Naive B cell (primary cell): ENCODE measurements at regions not wholly inside any gene's neighbourhood (a gene's known extent, or its start where the extent isn't known, plus 50 kb on each side); places are given as distances from the start of the nearest gene placed in this dataset.
A peak's percentile ranks its signal among the peaks of the same experiment; 100 is the strongest.
"Not testable (repeated sequence)": the region's sequence is repeated elsewhere in the genome, so short reads cannot be mapped to it uniquely, and the experiment has no call there.

ENCODE experiments used
- ATAC-seq, 2 donors: fragments of 150-1000 bp; cut with Tn5 transposase; 2 replicates each; pipeline ENCODE4 v1.10.0; 2021; ENCODE audit warnings: low read depth in 2 of 2, mild to moderate bottlenecking in 2 of 2, moderate library complexity in 2 of 2
- DNase-seq: peaks from one replicate; pipeline ENCODE4 v3.0.0; 2022
- H3K27ac Mint-ChIP-seq, 6 donors: one replicate each; pipeline ENCODE4 v1.8.0; 2020 to 2022; ENCODE audit warnings: mild to moderate bottlenecking in 6 of 6, mixed read lengths in 6 of 6, moderate library complexity in 5 of 6, inconsistent platforms in 2 of 6
- H3K27me3 Mint-ChIP-seq, 3 donors: one replicate each; pipeline ENCODE4 v1.8.0; 2021 to 2022; ENCODE audit warnings: mixed read lengths in 3 of 3, mild to moderate bottlenecking in 1 of 3
- H3K36me3 Mint-ChIP-seq, 2 donors: one replicate each; pipeline ENCODE4 v1.8.0; 2020 to 2022; ENCODE audit warnings: mixed read lengths in 2 of 2, inconsistent platforms in 1 of 2, mild to moderate bottlenecking in 1 of 2
- H3K4me1 Mint-ChIP-seq, 3 donors: one replicate each; pipeline ENCODE4 v1.8.0; 2020 to 2022; ENCODE audit warnings: mixed read lengths in 3 of 3, inconsistent platforms in 1 of 3, mild to moderate bottlenecking in 1 of 3, moderate library complexity in 1 of 3
- H3K4me3 Mint-ChIP-seq, 8 donors: one replicate each; pipeline ENCODE4 v1.8.0; 2020 to 2022; ENCODE audit warnings: mild to moderate bottlenecking in 8 of 8, mixed read lengths in 8 of 8, moderate library complexity in 8 of 8, inconsistent platforms in 2 of 8
- H3K9me3 Mint-ChIP-seq, 7 donors: one replicate each; pipeline ENCODE4 v1.8.0; 2020 to 2022; ENCODE audit warnings: mixed read lengths in 7 of 7, mild to moderate bottlenecking in 5 of 7, inconsistent platforms in 2 of 7, moderate library complexity in 1 of 7

DNA sequence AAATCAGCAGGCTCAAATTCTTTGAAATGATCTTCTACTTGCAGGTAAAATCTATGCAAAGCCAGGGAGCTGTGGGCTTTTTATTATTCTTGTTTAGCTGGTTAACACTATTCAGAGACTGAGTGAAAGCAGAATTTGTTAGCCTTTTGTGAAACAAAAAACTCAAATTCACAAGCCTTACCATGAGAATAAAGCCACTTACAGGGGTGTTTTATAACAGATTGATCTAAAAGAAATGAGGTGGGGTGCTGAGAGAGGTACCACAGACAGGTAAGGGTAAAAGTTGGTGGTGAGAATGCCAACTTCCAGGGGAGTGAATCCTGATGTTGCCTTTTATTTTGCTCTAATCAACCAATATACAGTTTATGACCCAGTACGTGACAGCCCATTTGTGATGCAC, 1585.6 kb downstream of the EFNA5 start:
- H3K27ac Mint-ChIP-seq: no peak overlapping the region

DNA sequence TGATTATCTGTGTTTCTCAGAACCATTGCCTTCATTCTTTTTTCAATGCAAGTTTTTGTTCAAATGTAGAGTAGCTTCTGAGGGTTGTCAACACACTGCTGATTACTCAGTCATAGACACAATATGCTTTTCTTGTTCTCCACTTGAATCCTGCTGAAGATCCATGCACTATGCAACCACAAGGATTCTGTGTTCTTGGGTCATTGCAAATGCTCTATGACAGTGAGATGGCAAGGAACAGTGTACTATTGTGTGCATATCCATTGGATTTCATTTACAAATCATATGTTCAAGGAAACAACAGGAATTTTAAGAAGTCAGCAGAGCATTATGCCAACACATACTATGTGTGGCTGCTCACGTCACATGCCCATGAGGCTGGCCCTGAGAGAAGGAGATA, 1590.2 kb downstream of the EFNA5 start:
- no peaks in the 10 kb centered on the region for H3K27me3 Mint-ChIP-seq
- no peaks in the 10 kb centered on the region for H3K36me3 Mint-ChIP-seq
- no peak overlapping the region for H3K4me3 Mint-ChIP-seq
- no peak for DNase-seq
- H3K27ac Mint-ChIP-seq: peak overlapping the region in 1 of 6 donors; percentile 15
- no peaks in the 10 kb centered on the region for H3K4me1 Mint-ChIP-seq
- H3K9me3 Mint-ChIP-seq: no peaks in the 10 kb centered on the region
- ATAC-seq: no peak

More for the DNA sequence above, 1585.6 kb downstream of the EFNA5 start:
- no peaks in the 10 kb centered on the region for H3K27me3 Mint-ChIP-seq
- H3K4me1 Mint-ChIP-seq: no peaks in the 10 kb centered on the region
- peaks cover 0 to 5% (median 0%) of the 10 kb centered on the region in 7 donors for H3K9me3 Mint-ChIP-seq
- ATAC-seq: no peak
- no peaks in the 10 kb centered on the region for H3K36me3 Mint-ChIP-seq
- no peak for DNase-seq
- no peak overlapping the region for H3K4me3 Mint-ChIP-seq

DNA sequence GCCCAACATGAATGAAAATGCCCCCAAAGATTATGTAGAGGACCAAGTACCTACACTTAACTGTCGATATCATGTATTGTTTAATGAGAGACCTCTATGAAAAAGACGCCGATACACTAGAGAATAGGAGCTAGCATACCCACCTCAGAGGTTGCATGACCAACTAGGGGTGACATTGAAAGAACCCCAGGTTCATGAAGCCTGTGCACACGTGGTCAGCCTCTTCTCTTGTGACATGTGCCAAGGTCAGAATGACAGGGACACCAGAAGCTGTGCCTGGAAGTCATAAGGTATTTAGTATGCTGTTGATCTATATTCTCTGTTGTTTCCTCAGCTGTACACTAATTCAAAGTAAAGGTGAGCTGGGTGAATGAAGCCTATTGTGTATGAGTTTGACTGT, 1594.1 kb downstream of the EFNA5 start:
- Mint-ChIP-seq H3K9me3 (no peaks in the 10 kb centered on the region), H3K27ac (no peak overlapping the region), H3K27me3 (no peaks in the 10 kb centered on the region), H3K4me1 (no peaks in the 10 kb centered on the region), H3K4me3 (no peak overlapping the region), H3K36me3 (no peaks in the 10 kb centered on the region)
- no peak for DNase-seq
- ATAC-seq: no peak

DNA sequence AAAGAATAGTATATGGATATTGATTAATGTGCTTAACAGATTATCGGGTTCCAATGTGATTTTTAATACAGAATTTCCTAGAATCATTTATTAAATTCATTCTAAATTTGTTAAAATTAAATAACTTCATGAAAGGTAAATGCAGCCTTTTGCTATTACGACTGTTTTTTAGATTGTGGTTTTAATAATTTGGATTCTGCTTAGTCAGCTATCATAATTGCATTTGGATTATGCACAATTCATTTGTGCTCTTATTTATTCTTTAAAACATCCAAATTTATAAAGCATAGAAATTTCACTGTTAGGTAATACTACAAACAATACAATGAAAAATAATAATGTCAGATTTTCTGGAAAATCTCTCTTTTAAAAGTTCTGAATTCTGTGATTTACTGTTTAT, 1598.5 kb downstream of the EFNA5 start:
- Mint-ChIP-seq H3K4me3 (no peak overlapping the region), H3K27ac (no peak overlapping the region), H3K4me1 (no peaks in the 10 kb centered on the region), H3K9me3 (peaks cover 0 to 14% (median 4%) of the 10 kb centered on the region in 7 donors), H3K36me3 (no peaks in the 10 kb centered on the region), H3K27me3 (no peaks in the 10 kb centered on the region)
- DNase-seq (no peak), ATAC-seq (no peak)

DNA sequence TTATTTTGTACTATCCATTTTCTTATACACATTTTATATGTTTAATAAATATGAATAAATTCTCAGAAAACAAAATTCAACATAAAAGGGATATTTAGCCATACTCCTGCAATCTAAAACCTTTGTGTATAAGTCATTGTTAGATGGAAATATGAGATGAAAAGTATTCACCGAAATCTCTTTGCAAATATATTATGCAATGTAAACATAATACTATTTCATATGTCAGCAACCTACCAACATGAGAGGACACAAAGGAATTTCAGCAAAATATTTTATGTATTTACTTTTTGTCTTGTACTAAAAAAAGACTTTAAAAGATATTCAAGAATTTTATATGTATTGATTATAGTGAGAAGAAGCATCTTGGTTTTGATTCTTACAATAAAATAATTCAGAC, 1623.4 kb downstream of the EFNA5 start:
- H3K4me3 Mint-ChIP-seq: no peak overlapping the region
- H3K4me1 Mint-ChIP-seq: no peaks in the 10 kb centered on the region
- ATAC-seq: no peak

DNA sequence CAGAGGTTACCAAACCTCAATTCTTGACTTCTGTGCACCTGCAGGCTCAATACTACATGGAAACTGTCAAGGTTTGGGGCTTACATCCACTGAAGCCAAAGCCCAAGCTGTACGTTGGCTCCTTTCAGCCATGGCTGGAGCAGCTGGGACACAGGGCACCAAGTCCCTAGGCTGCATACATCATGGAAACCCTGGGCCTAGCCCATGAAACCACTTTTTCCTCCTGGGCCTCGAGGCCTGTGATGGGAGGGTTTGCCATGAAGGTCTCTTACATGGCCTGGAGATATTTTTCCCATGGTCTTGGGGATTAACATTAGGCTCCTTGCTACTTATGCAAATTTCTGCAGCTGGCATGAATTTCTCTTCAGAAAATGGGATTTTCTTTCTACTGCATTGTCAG, 1638.7 kb downstream of the EFNA5 start:
- H3K27ac Mint-ChIP-seq, H3K4me1 Mint-ChIP-seq, H3K27me3 Mint-ChIP-seq, DNase-seq, H3K36me3 Mint-ChIP-seq, H3K4me3 Mint-ChIP-seq, H3K9me3 Mint-ChIP-seq, ATAC-seq: not testable (repeated sequence)

More for the DNA sequence above, 1623.4 kb downstream of the EFNA5 start:
- no peak for DNase-seq
- Mint-ChIP-seq H3K27me3 (no peaks in the 10 kb centered on the region), H3K27ac (no peak overlapping the region), H3K9me3 (peaks cover 0 to 4% (median 0%) of the 10 kb centered on the region in 7 donors), H3K36me3 (no peaks in the 10 kb centered on the region)

DNA sequence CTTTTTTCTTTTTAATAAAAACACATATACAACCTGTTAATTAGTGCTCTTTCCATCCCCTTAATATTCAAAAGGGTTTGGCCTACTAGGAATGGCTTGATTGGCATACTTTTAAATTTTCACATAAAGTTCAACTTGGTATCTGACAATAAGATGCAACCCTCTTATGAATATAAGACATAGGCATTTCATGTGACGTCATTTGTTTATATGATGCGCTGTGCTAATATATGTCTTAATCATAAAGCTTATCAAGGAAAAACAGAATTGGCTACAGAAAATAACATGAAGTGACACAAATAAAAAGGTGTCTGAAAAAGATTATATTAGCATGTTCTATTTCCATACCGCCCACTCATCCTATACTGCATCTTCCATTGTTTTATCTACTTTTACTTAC, 1642.4 kb downstream of the EFNA5 start:
- Mint-ChIP-seq H3K36me3 (no peaks in the 10 kb centered on the region), H3K27ac (no peak overlapping the region), H3K4me3 (no peak overlapping the region), H3K27me3 (no peaks in the 10 kb centered on the region), H3K4me1 (no peaks in the 10 kb centered on the region), H3K9me3 (peaks cover 0 to 9% (median 5%) of the 10 kb centered on the region in 7 donors)
- DNase-seq (no peak), ATAC-seq (no peak)

DNA sequence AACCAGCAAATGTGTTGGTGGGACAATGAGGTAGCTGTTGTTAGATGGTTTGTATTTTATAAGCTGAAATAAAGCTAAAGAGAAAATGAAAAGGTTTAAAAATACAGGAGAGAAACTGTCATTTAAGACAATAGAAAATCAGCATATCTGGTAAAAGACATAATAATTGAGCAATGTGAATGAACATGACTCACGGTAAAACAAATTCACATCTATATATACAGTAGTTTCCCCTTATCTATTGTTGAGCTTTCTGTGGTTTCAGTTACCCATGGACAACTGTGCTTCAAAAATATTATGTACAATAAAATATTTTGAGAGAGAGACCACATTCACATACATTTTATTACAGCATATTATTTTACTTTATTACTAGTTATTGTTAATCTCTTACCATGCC, 1649.8 kb downstream of the EFNA5 start:
- no peaks in the 10 kb centered on the region for H3K36me3 Mint-ChIP-seq
- no peaks in the 10 kb centered on the region for H3K27me3 Mint-ChIP-seq
- no peaks in the 10 kb centered on the region for H3K4me1 Mint-ChIP-seq
- no peak overlapping the region for H3K27ac Mint-ChIP-seq
- peaks cover 0 to 9% (median 2%) of the 10 kb centered on the region in 7 donors for H3K9me3 Mint-ChIP-seq
- H3K4me3 Mint-ChIP-seq: no peak overlapping the region
- ATAC-seq (no peak), DNase-seq (no peak)

DNA sequence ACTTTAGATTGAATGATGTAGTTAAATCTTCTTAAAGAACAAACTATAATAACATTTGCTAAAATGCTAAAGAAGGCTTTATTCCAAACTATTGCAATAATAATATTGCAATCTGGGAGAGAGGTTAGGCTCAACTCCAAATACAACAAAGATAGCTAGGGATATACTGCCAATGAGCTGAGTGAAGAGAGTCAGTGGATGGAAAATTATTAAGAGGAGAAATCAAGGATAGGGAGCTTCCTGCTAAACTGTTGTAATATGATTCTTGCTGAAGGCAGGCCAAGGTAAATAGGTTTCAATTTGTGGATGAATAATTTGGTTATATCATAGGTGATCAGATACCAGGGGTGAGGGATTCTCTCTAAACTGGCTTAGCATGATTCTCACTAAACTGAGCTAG, 1651.5 kb downstream of the EFNA5 start:
- Mint-ChIP-seq H3K27me3 (no peaks in the 10 kb centered on the region), H3K36me3 (no peaks in the 10 kb centered on the region), H3K4me1 (no peaks in the 10 kb centered on the region), H3K9me3 (peaks cover 0 to 9% (median 2%) of the 10 kb centered on the region in 7 donors), H3K4me3 (no peak overlapping the region), H3K27ac (no peak overlapping the region)
- ATAC-seq (no peak), DNase-seq (no peak)

DNA sequence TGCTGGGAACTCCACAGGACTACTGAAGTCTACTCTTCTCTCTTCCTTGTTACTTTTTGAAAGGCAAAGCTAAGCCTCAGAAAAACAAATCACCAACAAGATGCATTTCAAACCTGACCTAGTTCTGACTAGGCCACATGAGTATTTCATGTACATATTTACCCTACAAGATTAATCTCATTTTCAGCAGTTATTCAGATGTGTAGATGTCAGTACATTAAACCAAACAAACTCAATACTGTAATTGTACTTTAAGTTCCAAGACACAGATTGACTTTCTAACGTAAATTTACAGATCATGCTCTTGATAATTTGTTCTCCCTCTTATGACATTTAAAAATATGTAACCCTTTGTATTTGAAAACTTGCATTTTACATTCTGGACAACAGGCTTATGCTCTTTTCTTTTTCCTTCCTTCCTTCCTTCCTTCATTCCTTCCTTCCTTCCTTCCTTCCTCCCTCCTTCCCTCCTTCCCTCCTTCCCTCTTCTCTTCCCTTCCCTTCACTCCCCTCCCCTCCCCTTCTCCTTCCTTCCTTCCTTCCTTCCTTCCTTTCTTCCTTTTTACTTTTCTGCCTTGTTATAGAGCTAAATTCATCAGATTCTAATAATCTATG, 1653.4 kb downstream of the EFNA5 start:
- no peak for ATAC-seq
- Mint-ChIP-seq H3K9me3 (peaks cover 0 to 9% (median 2%) of the 10 kb centered on the region in 7 donors), H3K27ac (no peak overlapping the region), H3K4me1 (no peaks in the 10 kb centered on the region), H3K4me3 (no peak overlapping the region), H3K27me3 (no peaks in the 10 kb centered on the region), H3K36me3 (no peaks in the 10 kb centered on the region)
- no peak for DNase-seq

DNA sequence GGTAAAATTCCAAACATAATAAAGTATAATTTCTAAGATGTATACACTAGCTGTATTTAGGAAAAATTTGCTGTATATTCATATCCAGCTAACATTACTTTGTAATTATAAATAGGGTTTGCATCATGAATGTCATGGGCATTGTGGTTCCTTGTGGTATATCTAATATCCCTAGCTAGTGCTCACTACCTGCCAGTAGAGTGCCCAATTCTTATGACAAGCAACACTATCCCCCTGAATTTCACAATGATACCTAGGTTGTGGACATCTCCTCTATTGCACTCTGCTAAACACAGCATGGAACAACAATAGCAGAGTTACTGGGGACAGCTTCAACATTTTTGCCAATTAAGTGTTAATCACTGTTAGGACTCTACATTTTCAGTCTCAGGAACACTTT, 1656.5 kb downstream of the EFNA5 start:
- ATAC-seq (no peak), DNase-seq (no peak)
- Mint-ChIP-seq H3K27ac (no peak overlapping the region), H3K9me3 (peaks cover 0 to 7% (median 0%) of the 10 kb centered on the region in 7 donors), H3K36me3 (no peaks in the 10 kb centered on the region), H3K4me3 (no peak overlapping the region), H3K27me3 (no peaks in the 10 kb centered on the region), H3K4me1 (no peaks in the 10 kb centered on the region)

DNA sequence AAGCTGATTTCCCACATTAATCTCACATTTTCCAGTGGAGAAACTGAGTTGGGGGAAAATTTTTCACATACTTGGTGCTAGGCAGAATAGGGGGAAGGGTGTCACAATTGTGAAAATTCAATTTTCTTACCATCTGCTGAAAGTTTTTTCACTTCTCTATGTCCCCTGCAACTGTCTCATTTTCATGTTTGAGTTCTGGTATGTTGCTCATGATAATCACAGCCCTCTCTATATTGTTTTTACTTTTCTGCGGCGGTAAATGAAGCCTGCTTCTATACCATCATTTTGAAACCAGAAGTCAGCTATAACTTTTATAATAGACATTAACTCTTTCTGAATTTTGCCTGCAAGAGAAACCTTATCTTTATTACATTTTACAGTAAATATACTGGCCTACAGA, 1664.5 kb downstream of the EFNA5 start:
- Mint-ChIP-seq H3K27me3 (no peaks in the 10 kb centered on the region), H3K4me3 (no peak overlapping the region), H3K4me1 (no peaks in the 10 kb centered on the region), H3K9me3 (peaks cover 0 to 10% (median 4%) of the 10 kb centered on the region in 7 donors), H3K36me3 (no peaks in the 10 kb centered on the region), H3K27ac (no peak overlapping the region)
- no peak for ATAC-seq
- no peak for DNase-seq

DNA sequence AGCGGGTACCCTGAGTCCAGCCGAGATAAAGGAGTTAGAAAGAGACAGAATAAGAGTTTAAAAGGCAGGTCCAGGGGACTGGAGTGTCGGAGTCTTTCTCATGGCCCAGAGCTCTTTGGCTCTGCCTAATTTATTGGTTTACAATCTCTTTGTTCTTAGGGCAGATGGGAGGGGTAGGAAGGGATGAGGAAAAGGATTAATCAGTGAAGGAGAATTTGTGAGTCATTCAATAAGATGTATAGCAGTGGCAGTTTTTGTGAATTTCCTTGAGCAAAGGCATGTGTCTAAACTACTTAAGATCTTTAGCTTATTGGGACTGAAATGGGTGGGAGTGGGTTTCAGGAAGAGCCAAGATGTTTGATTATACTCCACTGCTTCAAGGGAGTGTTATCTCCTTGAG, 1671.7 kb downstream of the EFNA5 start:
- not testable (repeated sequence) for H3K27ac Mint-ChIP-seq, H3K27me3 Mint-ChIP-seq, ATAC-seq, H3K36me3 Mint-ChIP-seq, DNase-seq, H3K4me3 Mint-ChIP-seq, H3K4me1 Mint-ChIP-seq
- peaks cover 0 to 16% (median 4%) of the 10 kb centered on the region in 7 donors for H3K9me3 Mint-ChIP-seq

DNA sequence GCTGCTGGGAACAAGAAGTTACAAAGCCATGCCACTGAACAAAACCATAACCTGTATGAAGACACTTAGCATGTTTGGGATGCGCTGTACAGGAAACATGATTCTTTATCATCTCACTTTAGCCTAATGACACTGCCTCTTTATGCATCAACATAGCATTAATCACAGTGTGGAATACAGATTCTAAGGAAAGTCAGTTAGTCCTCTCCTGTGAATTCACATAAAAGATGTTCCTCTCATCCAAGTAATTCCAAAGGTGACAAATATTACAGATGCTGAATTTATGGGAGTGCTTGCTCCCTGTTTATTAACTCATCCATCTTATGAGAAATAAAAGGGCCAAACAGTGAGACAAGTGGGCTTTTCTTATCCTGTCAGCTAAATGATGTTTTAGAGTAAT, 1677.7 kb downstream of the EFNA5 start:
- Mint-ChIP-seq H3K4me3 (no peak overlapping the region), H3K9me3 (peaks cover 0 to 4% (median 0%) of the 10 kb centered on the region in 7 donors), H3K27me3 (no peaks in the 10 kb centered on the region), H3K4me1 (no peaks in the 10 kb centered on the region), H3K36me3 (no peaks in the 10 kb centered on the region), H3K27ac (no peak overlapping the region)
- DNase-seq (no peak), ATAC-seq (no peak)

DNA sequence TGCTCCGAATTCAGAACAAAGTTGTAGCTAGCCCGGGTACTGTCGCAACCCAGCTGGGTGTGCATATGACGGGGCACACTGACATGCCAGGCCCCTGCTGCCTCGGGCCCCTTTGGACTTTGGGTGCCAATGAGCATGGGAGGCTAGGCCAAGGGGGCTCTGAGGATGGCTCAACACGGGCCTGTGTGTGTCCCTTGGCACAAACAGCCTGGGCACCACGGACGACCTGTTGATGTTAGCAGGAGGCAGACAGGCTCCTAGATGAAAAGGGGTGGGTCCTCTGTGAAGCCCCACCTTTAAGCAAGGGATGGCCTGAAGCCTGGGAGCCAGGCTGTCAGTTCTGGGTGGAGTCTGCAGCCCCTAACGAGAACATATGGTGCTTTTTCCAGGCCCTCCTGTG, 1688.2 kb downstream of the EFNA5 start:
- Mint-ChIP-seq H3K4me1 (no peaks in the 10 kb centered on the region), H3K27me3 (no peaks in the 10 kb centered on the region)
- ATAC-seq: no peak

More for the DNA sequence above, 1688.2 kb downstream of the EFNA5 start:
- H3K4me3 Mint-ChIP-seq: no peak overlapping the region
- no peak overlapping the region for H3K27ac Mint-ChIP-seq
- peaks cover 0 to 3% (median 0%) of the 10 kb centered on the region in 7 donors for H3K9me3 Mint-ChIP-seq
- DNase-seq: no peak
- no peaks in the 10 kb centered on the region for H3K36me3 Mint-ChIP-seq
